Peyer's patch (tissue), 4 donors: ENCODE measurements at regions not wholly inside any gene's neighbourhood (a gene's known extent, or its start where the extent isn't known, plus 50 kb on each side); places are given as distances from the start of the nearest gene placed in this dataset.

Experiments used
- CTCF ChIP-seq, 6 experiments: fragments of 450-650 bp in 4 of 6; fragments of 200-600 bp in 2 of 6; sonication (generic) in 1 of 6; IDR thresholded peaks; one replicate each; pipeline ENCODE4 v1.5.1; 2017 to 2019; ENCODE audit warnings: antibody characterized with exemption in 6 of 6, mild to moderate bottlenecking in 3 of 6, moderate library complexity in 1 of 6
- POLR2A ChIP-seq, 2 donors: fragments of 450-650 bp; IDR thresholded peaks; one replicate each; pipeline ENCODE4 v1.5.1; 2017; ENCODE audit warnings: antibody characterized with exemption in 2 of 2, mild to moderate bottlenecking in 2 of 2, moderate library complexity in 2 of 2

DNA sequence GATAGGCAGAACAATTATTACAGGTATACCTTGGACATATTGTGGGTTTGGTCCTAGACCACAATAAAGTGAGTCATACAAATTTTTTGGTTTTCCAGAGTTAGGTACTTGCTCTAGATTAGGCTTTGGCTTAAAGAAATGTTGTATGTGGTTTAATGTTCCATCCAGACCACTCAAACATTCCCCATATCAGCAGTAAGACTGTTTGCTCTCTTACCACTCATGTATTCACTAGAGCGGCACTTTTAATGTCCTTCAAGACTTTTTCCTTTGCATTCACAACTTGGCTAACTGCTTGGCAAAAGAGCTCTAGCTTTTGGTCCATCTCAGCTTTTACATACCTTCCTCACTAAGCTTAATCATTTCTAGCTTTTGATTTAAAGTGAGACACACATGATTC is 250.5 kb upstream of the SETMAR start:
- TF ChIP-seq POLR2A (IDR thresholded peaks at IDR 0.05), result no peak
- TF ChIP-seq CTCF (IDR thresholded peaks at IDR 0.05), result no peak
